Epithelial cell of proximal tubule (primary cell): ENCODE measurements at regions not wholly inside any gene's neighbourhood (a gene's known extent, or its start where the extent isn't known, plus 50 kb on each side); places are given as distances from the start of the nearest gene placed in this dataset.
"Not testable (repeated sequence)": the region's sequence is repeated elsewhere in the genome, so short reads cannot be mapped to it uniquely, and the experiment has no call there.

ENCODE experiments used
- DNase-seq: peaks from one replicate; pipeline ENCODE4 v3.0.0-alpha.2; 2011; ENCODE audit warnings: low read depth
- H3K4me3 ChIP-seq: 2 replicates; pipeline ENCODE4 v1.5.1; 2011; ENCODE audit warnings: low read depth, mild to moderate bottlenecking, low read length
- TF ChIP-seq, protein P1 (sequence below): conservative IDR thresholded peaks from 2 replicates; pipeline ENCODE4 v1.5.1; 2012; ENCODE audit warnings: low read depth, mild to moderate bottlenecking, low read length

GRCh38 chr14:35213869-35214387, 78.3 kb upstream of the PSMA6 start:
- TF ChIP-seq, protein P1, sequence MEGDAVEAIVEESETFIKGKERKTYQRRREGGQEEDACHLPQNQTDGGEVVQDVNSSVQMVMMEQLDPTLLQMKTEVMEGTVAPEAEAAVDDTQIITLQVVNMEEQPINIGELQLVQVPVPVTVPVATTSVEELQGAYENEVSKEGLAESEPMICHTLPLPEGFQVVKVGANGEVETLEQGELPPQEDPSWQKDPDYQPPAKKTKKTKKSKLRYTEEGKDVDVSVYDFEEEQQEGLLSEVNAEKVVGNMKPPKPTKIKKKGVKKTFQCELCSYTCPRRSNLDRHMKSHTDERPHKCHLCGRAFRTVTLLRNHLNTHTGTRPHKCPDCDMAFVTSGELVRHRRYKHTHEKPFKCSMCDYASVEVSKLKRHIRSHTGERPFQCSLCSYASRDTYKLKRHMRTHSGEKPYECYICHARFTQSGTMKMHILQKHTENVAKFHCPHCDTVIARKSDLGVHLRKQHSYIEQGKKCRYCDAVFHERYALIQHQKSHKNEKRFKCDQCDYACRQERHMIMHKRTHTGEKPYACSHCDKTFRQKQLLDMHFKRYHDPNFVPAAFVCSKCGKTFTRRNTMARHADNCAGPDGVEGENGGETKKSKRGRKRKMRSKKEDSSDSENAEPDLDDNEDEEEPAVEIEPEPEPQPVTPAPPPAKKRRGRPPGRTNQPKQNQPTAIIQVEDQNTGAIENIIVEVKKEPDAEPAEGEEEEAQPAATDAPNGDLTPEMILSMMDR, result no peak

DNA sequence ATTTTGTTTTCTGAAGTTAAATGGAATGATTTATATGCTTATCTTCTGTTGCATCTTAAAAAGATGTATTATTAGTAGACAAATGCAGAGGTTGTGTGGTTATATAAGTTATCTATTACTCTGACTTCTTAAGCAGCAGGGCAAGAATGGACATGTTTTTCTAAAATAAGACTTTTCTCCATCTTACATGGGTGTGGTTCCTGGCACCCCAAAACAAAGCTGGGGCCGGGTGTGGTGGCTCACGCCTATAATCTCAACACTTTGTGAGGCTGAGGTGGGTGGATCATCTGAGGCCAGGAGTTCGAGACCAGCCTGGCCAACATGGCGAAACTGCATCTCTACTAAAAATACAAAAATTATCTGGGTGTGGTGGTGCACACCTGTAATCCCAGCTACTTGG, 77.8 kb upstream of the PSMA6 start:
- not testable (repeated sequence) for H3K4me3 ChIP-seq, DNase-seq

More at GRCh38 chr14:35213869-35214387, 78.3 kb upstream of the PSMA6 start:
- H3K4me3 ChIP-seq, result no peak overlapping the region
- DNase-seq, result no peak

- no peak for DNase-seq
- TF ChIP-seq, protein P1, result peak; percentile 67
- H3K4me3 ChIP-seq, result no peak overlapping the region
Measured at GRCh38 chr14:35215110-35215813, 76.9 kb upstream of the PSMA6 start.

- H3K4me3 ChIP-seq, DNase-seq: not testable (repeated sequence)
Measured at GRCh38 chr14:35218176-35218575, 74.0 kb upstream of the PSMA6 start.

GRCh38 chr14:35218963-35219362, 73.2 kb upstream of the PSMA6 start:
- no peak for DNase-seq
- H3K4me3 ChIP-seq, result no peak overlapping the region
- TF ChIP-seq, protein P1, result no peak

- H3K4me3 ChIP-seq, result no peak overlapping the region
- no peak for DNase-seq
- TF ChIP-seq, protein P1, result no peak
Measured at GRCh38 chr14:35220027-35220676, 72.0 kb upstream of the PSMA6 start.

GRCh38 chr14:35220920-35221319, 71.3 kb upstream of the PSMA6 start:
- TF ChIP-seq, protein P1, result no peak

DNA sequence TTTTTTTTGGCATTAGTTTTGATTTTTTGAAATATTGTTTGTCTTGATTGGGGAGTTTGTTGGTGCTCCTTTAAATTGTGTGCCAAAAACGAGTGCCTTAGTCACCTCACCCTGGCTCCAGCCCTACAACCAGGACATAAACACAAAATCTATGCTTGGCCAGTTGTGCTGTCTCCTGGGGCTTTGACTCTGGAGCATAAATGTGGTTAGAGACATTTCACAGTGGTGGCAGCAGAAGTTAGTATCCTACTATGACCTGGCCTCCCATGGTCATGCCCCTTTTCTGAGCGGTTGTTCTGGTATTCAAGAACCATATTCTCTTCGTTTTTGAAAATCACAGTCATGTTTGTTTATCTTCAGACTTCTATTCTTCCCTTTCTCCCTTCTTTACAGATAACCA, 70.7 kb upstream of the PSMA6 start:
- H3K4me3 ChIP-seq, result no peak overlapping the region
- TF ChIP-seq, protein P1, result no peak
- DNase-seq, result no peak

More at GRCh38 chr14:35220920-35221319, 71.3 kb upstream of the PSMA6 start:
- no peak for DNase-seq
- H3K4me3 ChIP-seq, result no peak overlapping the region
